Activated T-cell treated with anti-CD3 and anti-CD28 coated beads, Interleukin-2, amount 50 U/mL, for 72 hours (primary cell): ENCODE measurements at regions not wholly inside any gene's neighbourhood (a gene's known extent, or its start where the extent isn't known, plus 50 kb on each side); places are given as distances from the start of the nearest gene placed in this dataset.

ENCODE experiments used
- ATAC-seq, 2 donors: fragments of 150-1000 bp; cut with Tn5 transposase; replicated peaks in 1 of 2; 2 replicates each; pipeline ENCODE4 v1.10.0; 2021; ENCODE audit warnings: moderate library complexity in 2 of 2, mild to moderate bottlenecking in 1 of 2
- DNase-seq, 2 donors: peaks; one replicate each; pipeline ENCODE4 v3.0.0; 2021 to 2022; ENCODE audit warnings: mixed read lengths in 1 of 2
- H3K27ac Mint-ChIP-seq: one replicate; pipeline ENCODE4 v1.8.0; 2022; ENCODE audit warnings: mild to moderate bottlenecking, moderate library complexity, mixed read lengths
- H3K27me3 Mint-ChIP-seq: one replicate; pipeline ENCODE4 v1.8.0; 2022; ENCODE audit warnings: low read depth, mixed read lengths
- H3K36me3 Mint-ChIP-seq, 2 donors: one replicate each; pipeline ENCODE4 v1.8.0; 2022; ENCODE audit warnings: mixed read lengths in 2 of 2, mild to moderate bottlenecking in 1 of 2; ENCODE audit not compliant: insufficient read depth in 2 of 2
- H3K4me1 Mint-ChIP-seq: one replicate; pipeline ENCODE4 v1.8.0; 2022; ENCODE audit warnings: low read depth, mixed read lengths
- H3K4me3 Mint-ChIP-seq, 2 donors: one replicate each; pipeline ENCODE4 v1.8.0; 2022; ENCODE audit warnings: mild to moderate bottlenecking in 2 of 2, mixed read lengths in 2 of 2, moderate library complexity in 2 of 2
- H3K9me3 Mint-ChIP-seq, 2 donors: one replicate each; pipeline ENCODE4 v1.8.0; 2022; ENCODE audit warnings: mixed read lengths in 2 of 2

DNA sequence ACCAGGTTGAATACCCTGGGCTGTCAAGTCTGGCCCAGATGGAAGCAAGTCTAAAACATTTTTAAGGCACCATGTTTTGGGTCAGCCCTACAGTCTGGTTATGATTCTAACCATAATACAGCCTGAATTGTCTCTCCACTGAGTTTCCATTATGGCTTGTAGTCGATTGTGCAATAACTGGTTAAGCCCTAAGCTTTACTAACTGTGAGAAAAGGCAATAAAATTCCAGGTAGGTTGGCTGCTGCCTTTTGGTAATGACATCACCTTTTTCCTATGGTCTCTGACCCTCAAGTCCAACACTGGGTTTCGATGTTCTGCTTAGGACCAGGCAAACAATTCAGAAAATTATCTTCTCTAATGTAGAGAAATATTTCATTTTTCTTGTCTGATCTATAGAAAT, 243.3 kb downstream of the ACTL7B start:
- Mint-ChIP-seq H3K4me3 (no peak overlapping the region), H3K36me3 (no peaks in the 10 kb centered on the region), H3K27me3 (no peaks in the 10 kb centered on the region), H3K4me1 (no peaks in the 10 kb centered on the region), H3K27ac (no peak overlapping the region), H3K9me3 (peaks cover 0 to 4% of the 10 kb centered on the region in 2 donors)
- DNase-seq: no peak
- no peak for ATAC-seq

DNA sequence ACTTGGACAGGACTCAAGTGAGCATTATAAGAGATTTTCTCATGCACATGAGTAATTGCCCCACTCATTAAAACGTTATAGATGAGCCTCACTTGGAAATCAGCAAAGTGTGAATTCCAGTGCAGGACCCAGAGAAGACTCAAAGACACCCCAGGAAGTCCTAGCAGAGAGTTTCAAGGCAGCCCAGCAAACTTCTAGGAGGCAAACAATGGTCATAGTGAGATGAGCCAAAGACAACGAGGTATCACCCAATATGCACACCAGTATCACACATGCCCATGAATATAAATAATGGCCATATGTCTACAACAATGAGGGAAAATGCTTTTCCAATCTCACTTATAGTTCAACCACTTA, 245.9 kb downstream of the ACTL7B start:
- no peak overlapping the region for H3K27ac Mint-ChIP-seq
- H3K9me3 Mint-ChIP-seq: peaks cover 0 to 1% of the 10 kb centered on the region in 2 donors
- H3K27me3 Mint-ChIP-seq: no peaks in the 10 kb centered on the region
- H3K4me1 Mint-ChIP-seq: no peaks in the 10 kb centered on the region
- ATAC-seq: no peak
- no peaks in the 10 kb centered on the region for H3K36me3 Mint-ChIP-seq
- no peak for DNase-seq
- no peak overlapping the region for H3K4me3 Mint-ChIP-seq

DNA sequence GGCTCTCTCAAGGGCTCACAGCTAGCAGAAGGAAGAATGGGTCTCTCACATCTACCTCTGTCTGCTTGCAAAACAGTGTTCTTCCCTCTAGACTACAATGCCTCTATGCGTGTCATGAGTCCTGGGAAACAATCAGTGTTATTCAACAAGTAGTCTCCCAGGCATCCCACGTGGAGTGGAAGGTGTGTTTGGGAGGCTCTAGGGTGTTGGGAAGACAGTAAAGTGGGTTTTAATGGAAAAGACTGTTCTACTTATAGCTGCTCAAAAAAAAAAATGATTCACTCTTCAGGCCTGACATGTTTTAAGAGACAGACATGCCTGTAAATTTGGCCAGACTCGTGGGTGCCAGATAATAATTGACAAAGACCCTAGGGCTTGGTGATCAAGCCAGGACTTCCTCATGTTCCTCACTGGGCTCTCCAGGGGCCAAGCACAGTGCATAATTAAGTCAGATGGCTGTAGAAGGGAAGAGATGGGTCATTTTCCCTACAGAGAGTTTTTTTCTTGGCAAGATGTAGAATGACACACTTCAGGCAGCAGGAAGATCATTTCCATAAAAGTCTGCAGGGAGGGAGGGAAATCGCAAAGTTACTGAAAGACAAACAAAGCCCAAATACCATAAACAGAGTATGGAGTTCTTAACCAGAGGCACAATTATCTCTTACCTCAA, 246.4 kb downstream of the ACTL7B start:
- ATAC-seq (no peak), DNase-seq (no peak)
- no peaks in the 10 kb centered on the region for H3K27me3 Mint-ChIP-seq
- peaks cover 0 to 1% of the 10 kb centered on the region in 2 donors for H3K9me3 Mint-ChIP-seq
- H3K27ac Mint-ChIP-seq: no peak overlapping the region
- H3K36me3 Mint-ChIP-seq: no peaks in the 10 kb centered on the region
- H3K4me1 Mint-ChIP-seq: no peaks in the 10 kb centered on the region
- no peak overlapping the region for H3K4me3 Mint-ChIP-seq

DNA sequence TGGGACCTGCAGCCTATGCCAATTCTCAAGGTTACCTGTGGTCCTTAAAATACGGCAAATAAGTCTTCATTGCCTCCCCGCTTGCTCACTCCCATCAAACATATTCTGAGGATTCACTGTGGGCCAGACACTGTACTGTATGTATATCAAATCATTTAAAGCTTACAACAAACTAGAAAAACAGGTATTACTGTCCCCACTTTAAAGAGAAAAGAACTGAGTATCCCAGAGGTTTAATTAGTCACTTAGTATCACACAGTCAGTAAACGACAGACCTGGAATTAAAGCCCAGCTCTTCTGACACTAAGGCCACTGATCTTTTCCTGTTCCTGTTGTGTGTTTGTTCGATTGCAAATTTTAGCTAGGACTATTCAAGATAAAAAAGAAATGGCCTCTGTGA, 248.2 kb downstream of the ACTL7B start:
- Mint-ChIP-seq H3K27me3 (no peaks in the 10 kb centered on the region), H3K9me3 (peaks cover 0 to 1% of the 10 kb centered on the region in 2 donors), H3K36me3 (no peaks in the 10 kb centered on the region), H3K4me3 (no peak overlapping the region), H3K4me1 (no peaks in the 10 kb centered on the region), H3K27ac (no peak overlapping the region)
- DNase-seq (no peak), ATAC-seq (no peak)

DNA sequence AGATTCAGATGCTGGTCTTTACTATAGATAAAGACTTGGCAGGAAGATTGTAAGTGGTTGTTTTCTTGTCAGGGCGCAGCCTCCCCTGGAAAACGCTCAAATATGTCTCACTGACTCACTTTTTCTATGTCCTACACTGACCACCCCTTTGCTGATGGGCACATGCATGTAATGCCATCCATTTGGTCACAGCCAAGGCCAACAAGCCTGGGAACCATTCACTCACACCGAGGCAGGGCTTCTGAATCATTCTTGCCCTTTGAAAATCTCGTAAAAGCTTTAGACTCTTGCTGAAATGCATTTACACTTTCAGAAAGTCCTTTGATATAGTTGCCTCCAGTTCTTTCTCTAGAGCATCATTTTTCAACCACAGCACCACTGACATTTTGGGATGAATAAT, 249.4 kb downstream of the ACTL7B start:
- H3K36me3 Mint-ChIP-seq: no peaks in the 10 kb centered on the region
- H3K4me1 Mint-ChIP-seq: no peaks in the 10 kb centered on the region
- DNase-seq: no peak
- H3K27me3 Mint-ChIP-seq: no peaks in the 10 kb centered on the region
- no peak overlapping the region for H3K4me3 Mint-ChIP-seq
- H3K27ac Mint-ChIP-seq: no peak overlapping the region
- peaks cover 1 to 2% of the 10 kb centered on the region in 2 donors for H3K9me3 Mint-ChIP-seq
- ATAC-seq: no peak

DNA sequence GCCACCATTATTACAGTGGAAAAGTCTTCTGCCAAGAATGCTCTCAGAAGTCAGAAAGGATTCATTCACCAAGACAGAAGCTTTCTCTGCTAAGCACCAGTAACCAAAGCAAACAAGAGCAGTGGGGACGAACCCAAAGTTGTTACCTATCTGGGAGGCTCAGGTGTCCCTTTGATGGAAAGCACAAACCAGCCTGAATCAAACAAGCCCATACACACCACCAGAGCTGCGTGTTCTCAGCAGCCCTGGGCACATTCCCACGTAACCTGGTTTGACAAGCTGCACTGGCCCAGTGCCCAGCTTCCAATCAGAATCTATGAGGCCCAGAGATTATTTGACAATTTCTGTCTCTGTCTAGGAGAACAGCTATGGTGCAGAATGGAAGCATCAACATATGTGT, 252.6 kb downstream of the ACTL7B start:
- Mint-ChIP-seq H3K36me3 (no peaks in the 10 kb centered on the region), H3K27ac (no peak overlapping the region)
- no peak for ATAC-seq

DNA sequence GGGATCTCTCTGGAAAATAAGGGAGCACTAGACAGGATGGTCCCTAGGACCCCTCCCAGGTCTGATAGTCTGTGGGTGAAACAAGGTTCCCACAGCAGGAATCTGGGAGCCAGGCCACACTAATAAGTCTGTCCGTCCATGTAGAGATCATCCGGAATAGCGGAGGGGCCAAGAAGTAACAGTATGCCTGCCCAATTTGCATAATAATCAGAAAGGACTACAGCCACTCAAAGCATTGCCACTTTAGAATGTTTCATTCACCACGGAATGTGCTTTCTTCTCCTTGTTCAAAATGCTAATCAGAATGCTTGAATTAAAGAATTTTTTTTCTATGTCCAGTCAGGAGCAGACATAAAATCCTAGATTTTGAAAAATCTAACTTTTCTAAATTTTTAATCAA, 254.9 kb downstream of the ACTL7B start:
- Mint-ChIP-seq H3K36me3 (no peaks in the 10 kb centered on the region), H3K27me3 (no peaks in the 10 kb centered on the region), H3K9me3 (peaks cover 0 to 2% of the 10 kb centered on the region in 2 donors), H3K27ac (no peak overlapping the region), H3K4me1 (no peaks in the 10 kb centered on the region), H3K4me3 (no peak overlapping the region)
- no peak for DNase-seq
- no peak for ATAC-seq

More for the DNA sequence above, 252.6 kb downstream of the ACTL7B start:
- no peak overlapping the region for H3K4me3 Mint-ChIP-seq
- peaks cover 0 to 2% of the 10 kb centered on the region in 2 donors for H3K9me3 Mint-ChIP-seq
- no peak for DNase-seq
- no peaks in the 10 kb centered on the region for H3K4me1 Mint-ChIP-seq
- no peaks in the 10 kb centered on the region for H3K27me3 Mint-ChIP-seq

DNA sequence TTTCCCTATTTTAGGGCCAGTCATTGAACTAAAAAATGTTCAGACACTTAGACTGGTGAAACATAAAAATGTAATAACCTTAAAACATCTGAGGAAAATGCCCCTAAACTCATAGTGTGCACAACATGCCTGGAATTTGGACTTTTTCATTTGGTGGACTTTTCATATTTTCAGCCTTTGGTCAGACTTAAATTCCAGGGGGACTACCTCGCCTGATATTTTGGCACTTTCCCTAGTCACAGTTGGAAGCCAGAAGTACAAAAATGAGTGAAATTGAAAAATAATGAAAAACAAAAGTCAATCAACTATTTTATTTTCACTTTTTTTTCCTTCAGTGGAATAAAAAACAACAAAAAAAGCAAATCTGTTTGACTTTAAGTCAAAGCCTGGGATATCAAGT, 256.2 kb downstream of the ACTL7B start:
- Mint-ChIP-seq H3K9me3 (peaks cover 0 to 2% of the 10 kb centered on the region in 2 donors), H3K36me3 (no peaks in the 10 kb centered on the region), H3K27me3 (no peaks in the 10 kb centered on the region), H3K27ac (no peak overlapping the region), H3K4me3 (no peak overlapping the region), H3K4me1 (no peaks in the 10 kb centered on the region)
- no peak for ATAC-seq
- no peak for DNase-seq

DNA sequence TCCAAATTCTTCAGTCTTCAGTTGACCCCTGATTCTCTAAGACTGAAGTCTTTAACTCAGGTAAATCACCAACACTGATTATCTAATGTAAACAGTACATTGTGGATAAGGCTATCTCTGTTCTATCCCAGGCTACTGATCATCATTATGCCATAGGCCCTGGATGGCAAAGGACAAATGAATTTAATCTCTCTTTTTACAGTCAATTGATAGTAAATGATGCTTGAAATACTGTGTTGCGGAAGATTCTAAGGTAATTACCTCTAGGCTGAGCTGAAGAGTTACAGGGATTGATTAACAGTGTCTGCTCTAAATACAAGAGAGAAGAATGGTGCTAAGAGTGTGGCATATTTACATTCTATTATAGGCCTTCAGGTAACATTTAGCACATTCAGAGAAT, 264.7 kb downstream of the ACTL7B start:
- no peak for DNase-seq
- Mint-ChIP-seq H3K27ac (no peak overlapping the region), H3K27me3 (no peaks in the 10 kb centered on the region), H3K4me1 (no peaks in the 10 kb centered on the region), H3K4me3 (no peak overlapping the region), H3K9me3 (peaks cover 1 to 2% of the 10 kb centered on the region in 2 donors), H3K36me3 (no peaks in the 10 kb centered on the region)
- ATAC-seq: no peak

DNA sequence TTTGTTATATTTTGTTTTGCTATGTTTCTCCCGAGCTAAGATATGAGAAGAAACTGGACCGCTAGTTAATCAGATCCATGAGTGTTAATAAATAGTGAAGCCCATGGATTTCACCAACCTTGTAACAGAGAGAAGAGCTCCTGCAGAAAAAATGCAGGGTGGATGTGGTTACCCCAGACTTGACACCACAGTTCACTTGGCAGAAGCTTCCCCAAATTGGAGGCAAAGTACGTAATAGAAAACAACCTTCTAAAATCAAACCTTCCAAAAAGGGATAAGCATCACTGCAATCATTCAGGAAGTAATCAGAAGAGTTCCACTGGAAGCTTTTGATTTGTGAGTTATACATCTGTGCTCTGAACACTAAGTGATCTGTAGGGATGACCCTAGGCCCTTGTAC, 267.5 kb downstream of the ACTL7B start:
- no peaks in the 10 kb centered on the region for H3K36me3 Mint-ChIP-seq
- no peaks in the 10 kb centered on the region for H3K4me1 Mint-ChIP-seq
- DNase-seq: no peak
- ATAC-seq: no peak
- H3K27ac Mint-ChIP-seq: no peak overlapping the region
- no peaks in the 10 kb centered on the region for H3K27me3 Mint-ChIP-seq
- H3K9me3 Mint-ChIP-seq: peaks cover 1 to 2% of the 10 kb centered on the region in 2 donors
- no peak overlapping the region for H3K4me3 Mint-ChIP-seq

DNA sequence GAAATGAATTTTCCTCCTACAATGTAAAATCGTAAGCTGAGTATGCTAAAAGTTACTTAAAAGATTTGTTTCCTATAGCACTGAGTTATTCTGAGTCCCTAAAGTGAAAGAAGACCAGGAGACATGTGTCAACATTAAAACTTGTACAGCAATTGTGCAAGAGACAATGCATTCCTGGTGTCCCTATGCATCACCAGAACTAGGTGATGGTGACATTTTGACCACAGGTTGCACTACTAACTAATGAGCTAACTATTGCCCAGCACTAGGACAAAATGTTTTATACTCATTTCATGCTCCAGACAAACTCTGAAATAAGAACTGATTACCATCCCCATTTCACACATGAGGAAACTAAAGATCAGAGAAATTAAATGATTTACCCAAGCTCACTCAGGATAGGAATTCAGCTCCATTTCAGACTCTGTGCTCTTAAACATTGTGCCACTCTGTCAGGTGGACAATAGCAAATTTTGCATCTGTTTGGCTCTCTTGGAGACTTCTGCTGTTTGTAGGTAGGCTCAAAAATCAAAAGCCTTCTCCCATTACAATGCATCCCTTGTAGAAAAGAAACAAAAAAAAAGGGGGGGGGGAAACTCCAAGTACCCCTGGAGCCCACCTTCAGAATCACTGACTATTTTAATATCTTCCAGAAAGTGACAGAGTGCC, 269.2 kb downstream of the ACTL7B start:
- Mint-ChIP-seq H3K9me3 (peaks cover 1 to 2% of the 10 kb centered on the region in 2 donors), H3K4me1 (no peaks in the 10 kb centered on the region), H3K36me3 (no peaks in the 10 kb centered on the region), H3K4me3 (no peak overlapping the region), H3K27me3 (no peaks in the 10 kb centered on the region), H3K27ac (no peak overlapping the region)
- ATAC-seq (no peak), DNase-seq (no peak)

DNA sequence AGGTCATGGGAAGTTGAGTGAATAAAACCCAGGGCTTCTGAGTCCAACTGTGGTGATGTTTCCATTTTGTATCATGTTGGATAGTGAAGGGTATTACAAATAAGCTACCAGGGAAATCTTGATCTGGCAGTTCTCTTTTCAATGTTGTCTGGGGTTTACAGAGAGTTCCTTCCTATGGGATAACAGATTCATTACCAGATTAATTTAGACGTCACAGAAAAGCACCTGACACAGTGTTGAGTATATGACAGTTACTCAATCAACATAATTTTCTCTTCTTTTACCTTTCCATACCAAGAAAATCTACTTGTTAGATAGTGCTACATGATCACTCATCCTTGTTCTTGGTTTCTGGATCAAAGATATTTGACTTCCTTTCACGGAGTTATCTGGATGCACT, 270.9 kb downstream of the ACTL7B start:
- Mint-ChIP-seq H3K4me3 (no peak overlapping the region), H3K36me3 (no peaks in the 10 kb centered on the region), H3K9me3 (peaks cover 0 to 1% of the 10 kb centered on the region in 2 donors), H3K4me1 (no peaks in the 10 kb centered on the region), H3K27me3 (no peaks in the 10 kb centered on the region), H3K27ac (no peak overlapping the region)
- ATAC-seq (no peak), DNase-seq (no peak)

DNA sequence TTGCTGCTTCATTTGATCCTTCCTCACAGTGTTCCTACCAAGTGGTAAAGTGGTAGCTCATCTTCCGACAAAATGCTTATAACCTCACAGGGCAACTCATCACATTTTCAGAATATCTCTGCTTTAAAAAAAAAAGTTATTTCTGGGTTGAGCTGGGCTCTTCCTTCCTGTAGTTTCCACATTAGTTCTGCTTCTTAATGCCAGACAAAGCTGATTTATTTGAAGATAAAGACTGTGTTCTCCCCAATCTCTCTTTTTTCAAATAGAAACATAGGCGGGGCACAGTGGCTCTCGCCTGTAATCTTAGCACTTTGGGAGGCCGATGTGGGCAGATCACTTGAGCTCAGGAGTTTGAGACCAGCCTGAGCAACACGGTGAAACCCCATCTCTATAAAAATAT, 273.1 kb downstream of the ACTL7B start:
- Mint-ChIP-seq H3K4me1 (no peaks in the 10 kb centered on the region), H3K27me3 (no peaks in the 10 kb centered on the region), H3K4me3 (no peak overlapping the region), H3K36me3 (no peaks in the 10 kb centered on the region), H3K27ac (no peak overlapping the region), H3K9me3 (peaks cover 2 to 4% of the 10 kb centered on the region in 2 donors)
- no peak for DNase-seq
- ATAC-seq: no peak
